H1 (cell line): ENCODE measurements at regions not wholly inside any gene's neighbourhood (a gene's known extent, or its start where the extent isn't known, plus 50 kb on each side); places are given as distances from the start of the nearest gene placed in this dataset.

ENCODE experiments used
- CTCF ChIA-PET: fragments of 300-600 bp; sonication (Branson Sonifier 250); formaldehyde crosslinking; loops from one replicate; lab custom pipeline; 2021; ENCODE audit not compliant: partially characterized antibody; lab: Charles Lee
- POLR2A ChIA-PET: fragments of 300-600 bp; sonication (Branson Sonifier 250); formaldehyde crosslinking; loops from one replicate; lab custom pipeline; 2021; ENCODE audit warnings: inconsistent platforms; ENCODE audit not compliant: partially characterized antibody; lab: Charles Lee
- DNase-seq, 2 experiments: peaks; one replicate each; pipeline versions ENCODE4 v3.0.0 to v3.0.0-alpha.2; 2010 to 2022; ENCODE audit warnings: low spot score in 2 of 2, low read depth in 1 of 2, mixed read lengths in 1 of 2
- FAIRE-seq: peaks from 2 replicates; lab custom pipeline; 2011; peaks lifted over from hg19 to GRCh38; lab: Jason Lieb, UNC
- H2AFZ ChIP-seq: 2 replicates; pipeline ENCODE4 v1.8.1; 2012; ENCODE audit warnings: low read length, inconsistent platforms
- H2AK5ac ChIP-seq: 2 replicates; pipeline ENCODE4 v1.6.1; 2013; ENCODE audit warnings: low read depth, low read length
- H2BK120ac ChIP-seq: replicated peaks from 2 replicates; pipeline ENCODE3; 2013; ENCODE audit warnings: low read depth, low read length, inconsistent platforms
- H2BK12ac ChIP-seq: 2 replicates; pipeline ENCODE4 v1.6.1; 2013; ENCODE audit warnings: low read depth, low read length
- H2BK15ac ChIP-seq: 2 replicates; pipeline ENCODE4 v1.6.1; 2013; ENCODE audit warnings: low read length
- H2BK20ac ChIP-seq: 2 replicates; pipeline ENCODE4 v1.6.1; 2013; ENCODE audit warnings: low read length
- H2BK5ac ChIP-seq: 2 replicates; pipeline ENCODE4 v1.6.1; 2013; ENCODE audit warnings: low read depth, low read length
- H3K14ac ChIP-seq: 2 replicates; pipeline ENCODE4 v1.6.1; 2013; ENCODE audit warnings: inconsistent platforms; ENCODE audit not compliant: insufficient read length
- H3K18ac ChIP-seq: 2 replicates; pipeline ENCODE4 v1.6.1; 2013; ENCODE audit warnings: low read length; ENCODE audit errors: extremely low read depth
- H3K23ac ChIP-seq: 2 replicates; pipeline ENCODE4 v1.6.1; 2013; ENCODE audit warnings: inconsistent platforms; ENCODE audit not compliant: insufficient read length
- H3K23me2 ChIP-seq: 2 replicates; pipeline ENCODE4 v1.6.1; 2013; ENCODE audit warnings: low read depth, low read length
- H3K27ac ChIP-seq: 2 replicates; pipeline ENCODE4 v1.6.1; 2011; ENCODE audit warnings: low read depth, low read length, inconsistent platforms
- H3K27me3 ChIP-seq, 4 experiments: replicated peaks in 1 of 4; 1 replicate in 1 of 4; 2 replicates in 3 of 4; pipeline versions ENCODE4 v1.6.1 to v1.8.1; 2011 to 2013; ENCODE audit warnings: low read length in 3 of 4, mild to moderate bottlenecking in 3 of 4, inconsistent platforms in 2 of 4, mixed read lengths in 2 of 4, moderate library complexity in 1 of 4; ENCODE audit not compliant: control insufficient read depth in 3 of 4, insufficient read depth in 3 of 4; ENCODE audit errors: extremely low read depth in 1 of 4
- H3K36me3 ChIP-seq, 4 experiments: 2 replicates each; pipeline versions ENCODE4 v1.6.1 to v1.8.1; 2011 to 2013; ENCODE audit warnings: mild to moderate bottlenecking in 4 of 4, low read length in 3 of 4, moderate library complexity in 2 of 4, control low read depth in 1 of 4, inconsistent platforms in 1 of 4; ENCODE audit not compliant: insufficient read depth in 4 of 4, control insufficient read depth in 2 of 4
- H3K4ac ChIP-seq: replicated peaks from 2 replicates; pipeline ENCODE3; 2013; ENCODE audit warnings: low read length, low read depth, mixed read lengths, inconsistent platforms; ENCODE audit not compliant: insufficient read length
- H3K4me1 ChIP-seq, 4 experiments: replicated peaks in 1 of 4; 1 replicate in 1 of 4; 2 replicates in 3 of 4; pipeline versions ENCODE4 v1.6.1 to v1.8.1; 2011 to 2013; ENCODE audit warnings: low read length in 3 of 4, inconsistent platforms in 2 of 4, mixed read lengths in 1 of 4; ENCODE audit not compliant: insufficient read depth in 4 of 4, control insufficient read depth in 3 of 4
- H3K4me2 ChIP-seq, 2 experiments: 2 replicates each; pipeline versions ENCODE4 v1.6.1 to v1.8.1; 2011 to 2013; ENCODE audit warnings: low read depth in 2 of 2, low read length in 2 of 2, control low read depth in 1 of 2, inconsistent platforms in 1 of 2, mild to moderate bottlenecking in 1 of 2; ENCODE audit not compliant: insufficient read depth in 1 of 2
- H3K4me3 ChIP-seq, 4 experiments: fragments of 200-600, 300-600 bp in 1 of 4; sonication (generic), shearing (Covaris generic), sonication (Bioruptor Twin) in 1 of 4; 2 replicates each; pipeline versions ENCODE4 v1.5.1 to v1.8.1; 2011 to 2016; ENCODE audit warnings: low read length in 4 of 4, low read depth in 3 of 4, control low read depth in 2 of 4, inconsistent platforms in 2 of 4, mild to moderate bottlenecking in 2 of 4, mixed read lengths in 1 of 4, moderate library complexity in 1 of 4; ENCODE audit not compliant: insufficient read depth in 2 of 4; ENCODE audit errors: extremely low read depth in 1 of 4
- H3K56ac ChIP-seq: replicated peaks from 2 replicates; pipeline ENCODE3; 2013; ENCODE audit warnings: low read depth, mild to moderate bottlenecking, mixed read lengths, low read length, inconsistent platforms; ENCODE audit not compliant: insufficient read length
- H3K79me1 ChIP-seq: 2 replicates; pipeline ENCODE4 v1.6.1; 2013; ENCODE audit warnings: low read depth, low read length, control low read depth
- H3K79me2 ChIP-seq, 2 experiments: 2 replicates each; pipeline versions ENCODE4 v1.6.1 to v1.8.1; 2012 to 2013; ENCODE audit warnings: low read length in 2 of 2, mild to moderate bottlenecking in 2 of 2, inconsistent platforms in 1 of 2; ENCODE audit not compliant: insufficient read depth in 2 of 2, control insufficient read depth in 1 of 2
- H3K9ac ChIP-seq, 4 experiments: replicated peaks in 1 of 4; 1 replicate in 1 of 4; 2 replicates in 3 of 4; pipeline versions ENCODE4 v1.6.1 to v1.8.1; 2011 to 2013; ENCODE audit warnings: low read depth in 3 of 4, low read length in 3 of 4, control low read depth in 2 of 4, mild to moderate bottlenecking in 2 of 4, moderate library complexity in 2 of 4, inconsistent platforms in 1 of 4; ENCODE audit errors: extremely low read depth in 1 of 4
- H3K9me3 ChIP-seq, 2 experiments: 2 replicates each; pipeline versions ENCODE4 v1.6.1 to v1.8.1; 2012 to 2013; ENCODE audit warnings: mild to moderate bottlenecking in 2 of 2, moderate library complexity in 2 of 2, control low read depth in 1 of 2, inconsistent platforms in 1 of 2, low read depth in 1 of 2, low read length in 1 of 2, mixed read lengths in 1 of 2; ENCODE audit not compliant: insufficient read depth in 2 of 2
- H4K20me1 ChIP-seq, 2 experiments: replicated peaks in 1 of 2; 2 replicates each; pipeline versions ENCODE3 to v1.8.1; 2011 to 2013; ENCODE audit warnings: inconsistent platforms in 2 of 2, low read length in 2 of 2, mild to moderate bottlenecking in 1 of 2; ENCODE audit not compliant: insufficient read depth in 2 of 2, control insufficient read depth in 1 of 2
- H4K5ac ChIP-seq: 2 replicates; pipeline ENCODE4 v1.6.1; 2013; ENCODE audit warnings: low read length, low read depth, mixed read lengths, inconsistent platforms; ENCODE audit not compliant: insufficient read length
- H4K8ac ChIP-seq: 2 replicates; pipeline ENCODE4 v1.8.0; 2013; ENCODE audit warnings: mild to moderate bottlenecking, moderate library complexity, low read length, inconsistent platforms; ENCODE audit not compliant: insufficient read depth; ENCODE audit errors: extremely low read depth
- H4K91ac ChIP-seq: replicated peaks from 2 replicates; pipeline ENCODE3; 2013; ENCODE audit warnings: low read length, mixed read lengths, inconsistent platforms; ENCODE audit not compliant: insufficient read length
- ASH2L ChIP-seq: fragments of 200-600, 300-600 bp; sonication (generic); IDR thresholded peaks from one replicate; pipeline ENCODE4 v1.7.1; 2017; ENCODE audit warnings: low read length
- BRCA1 ChIP-seq: IDR thresholded peaks from 2 replicates; pipeline ENCODE4 v1.6.1; 2012; ENCODE audit warnings: low read depth, low read length, improper control_type of control experiment
- CBX5 ChIP-seq: fragments of 300-800, 300-1000 bp; sonication (generic); IDR thresholded peaks from 2 replicates; pipeline ENCODE4 v1.7.1; 2016; ENCODE audit warnings: antibody characterized with exemption, low read length, low read depth
- CBX8 ChIP-seq: fragments of 300-800, 300-1000 bp; sonication (generic); IDR thresholded peaks from 2 replicates; pipeline ENCODE4 v1.7.1; 2016; ENCODE audit warnings: low read depth, low read length, borderline replicate concordance
- CEBPB ChIP-seq: IDR thresholded peaks from 2 replicates; pipeline ENCODE4 v1.6.1; 2012; ENCODE audit warnings: low read depth, low read length
- EZH2 ChIP-seq: fragments of 200-600 bp; sonication (generic); IDR thresholded peaks from 2 replicates; pipeline ENCODE4 v1.7.1; 2012; ENCODE audit warnings: low read depth, mild to moderate bottlenecking, moderate library complexity, low read length, inconsistent platforms; ENCODE audit not compliant: severe bottlenecking
- JUND ChIP-seq: IDR thresholded peaks from 2 replicates; pipeline ENCODE4 v1.6.1; 2011; ENCODE audit warnings: mild to moderate bottlenecking, improper control_type of control experiment, low read length
- MAFK ChIP-seq: IDR thresholded peaks from 2 replicates; pipeline ENCODE4 v1.6.1; 2012; ENCODE audit warnings: low read depth, mild to moderate bottlenecking, improper control_type of control experiment, low read length
- NANOG ChIP-seq: IDR thresholded peaks from 2 replicates; pipeline ENCODE4 v1.6.1; 2011; ENCODE audit warnings: low read length, low read depth, mild to moderate bottlenecking, inconsistent platforms; ENCODE audit not compliant: insufficient read depth, poor library complexity, severe bottlenecking
- POLR2AphosphoS5 ChIP-seq: IDR thresholded peaks from 2 replicates; pipeline ENCODE4 v1.6.1; 2011; ENCODE audit warnings: low read depth, low read length
- RBBP5 ChIP-seq: IDR thresholded peaks from 2 replicates; pipeline ENCODE4 v1.7.1; 2012; ENCODE audit warnings: low read depth, mild to moderate bottlenecking, inconsistent platforms, low read length, moderate library complexity, borderline replicate concordance
- RNF2 ChIP-seq: fragments of 200-900, 300-1000 bp; sonication (generic); IDR thresholded peaks from 2 replicates; pipeline ENCODE4 v1.7.1; 2016; ENCODE audit warnings: borderline replicate concordance, low read depth, mild to moderate bottlenecking, antibody characterized with exemption, low read length; ENCODE audit not compliant: poor library complexity, severe bottlenecking; ENCODE audit errors: missing control alignments
- SP1 ChIP-seq: IDR thresholded peaks from 2 replicates; pipeline ENCODE4 v1.6.1; 2011; ENCODE audit warnings: low read depth, low read length
- TCF12 ChIP-seq: IDR thresholded peaks from 2 replicates; pipeline ENCODE4 v1.6.1; 2011; ENCODE audit warnings: low read depth, mild to moderate bottlenecking, low read length
- YY1 ChIP-seq: IDR thresholded peaks from 2 replicates; pipeline ENCODE4 v1.6.1; 2011; ENCODE audit warnings: low read depth, mild to moderate bottlenecking, low read length
- WGBS, 2 experiments: shearing (Covaris generic) in 1 of 2; methylation state at CpG; one replicate each; pipeline versions ENCODE4 v1.1.6 to v1.1.7; 2013 to 2015; ENCODE audit warnings: low lambda C conversion rate in 2 of 2, mixed read lengths in 2 of 2, inconsistent platforms in 1 of 2, low coverage in 1 of 2, missing lambda C conversion rate in 1 of 2; ENCODE audit not compliant: insufficient replicate concordance in 2 of 2, insufficient coverage in 1 of 2, insufficient read length in 1 of 2; ENCODE audit errors: extremely low coverage in 1 of 2, missing lambda C conversion rate in 1 of 2; 5-methylcytosine and 5-hydroxymethylcytosine counted together

DNA sequence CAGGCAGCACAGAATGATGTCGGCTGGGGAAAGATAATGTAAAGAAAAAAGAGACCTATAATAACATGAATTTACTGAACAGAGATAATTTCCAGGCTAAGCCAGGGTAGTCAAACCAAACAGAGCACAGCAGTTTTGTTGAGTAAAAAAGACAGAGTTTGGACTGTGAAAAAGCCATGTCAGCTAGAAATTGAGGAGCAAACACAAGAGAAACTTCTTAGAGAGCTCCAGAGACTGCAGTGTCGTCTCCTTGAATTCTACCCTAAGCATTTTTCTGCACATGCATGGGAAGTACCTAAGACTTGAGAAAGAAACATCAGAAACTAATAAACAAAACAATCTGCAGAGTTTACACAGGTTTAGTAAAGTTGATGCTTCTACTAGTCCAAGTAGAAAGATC lies 1098.8 kb upstream of the CDH8 start:
- H2BK120ac ChIP-seq, result no peak overlapping the region
- no peak overlapping the region for H3K18ac ChIP-seq
- H2BK20ac ChIP-seq, result no peak overlapping the region
- no peak overlapping the region for H4K91ac ChIP-seq
- DNase-seq (no peak), FAIRE-seq (no peak)
- H3K14ac ChIP-seq, result no peak overlapping the region
- no peak overlapping the region for H3K27ac ChIP-seq
- H2AK5ac ChIP-seq, result no peak overlapping the region
- no peak overlapping the region for H3K23ac ChIP-seq
- no peak overlapping the region for H2BK12ac ChIP-seq
- H3K9me3 ChIP-seq, result no peaks in the 10 kb centered on the region
- ChIA-PET POLR2A (no interaction called here), CTCF (no interaction called here)
- 89% methylated on average over 2 of the region's 2 CpGs; no CpG with 5 or more reads in 1 of the 2 experiments for WGBS, 2 experiments
- no peak overlapping the region for H3K9ac ChIP-seq
- no peaks in the 10 kb centered on the region for H4K20me1 ChIP-seq
- no peaks in the 10 kb centered on the region for H3K36me3 ChIP-seq
- H4K8ac ChIP-seq, result no peak overlapping the region
- H2BK5ac ChIP-seq, result no peak overlapping the region
- no peak overlapping the region for H3K4ac ChIP-seq
- no peaks in the 10 kb centered on the region for H3K23me2 ChIP-seq
- no peak overlapping the region for H3K4me2 ChIP-seq
- H3K4me3 ChIP-seq, result no peak overlapping the region
- no peak overlapping the region; the same call in 1 of the 2 replicates for H2AFZ ChIP-seq
- no peaks in the 10 kb centered on the region for H3K27me3 ChIP-seq
- H4K5ac ChIP-seq, result no peak overlapping the region
- H2BK15ac ChIP-seq, result no peak overlapping the region
- H3K79me1 ChIP-seq, result no peaks in the 10 kb centered on the region
- no peaks in the 10 kb centered on the region for H3K4me1 ChIP-seq
- H3K56ac ChIP-seq, result no peak overlapping the region
- H3K79me2 ChIP-seq, result no peaks in the 10 kb centered on the region
- no peak for TF ChIP-seq MAFK
- no peak for TF ChIP-seq EZH2
- no peak for TF ChIP-seq POLR2AphosphoS5
- TF ChIP-seq RBBP5, result no peak
- TF ChIP-seq NANOG, result no peak
- TF ChIP-seq SP1, result no peak
- no peak for TF ChIP-seq CEBPB
- no peak for TF ChIP-seq ASH2L
- TF ChIP-seq CBX8, result no peak
- no peak for TF ChIP-seq JUND
- TF ChIP-seq BRCA1, result no peak
- no peak for TF ChIP-seq YY1
- TF ChIP-seq TCF12, result no peak
- TF ChIP-seq RNF2, result no peak
- TF ChIP-seq CBX5, result no peak
